DND-41 (cell line): ENCODE measurements at regions not wholly inside any gene's neighbourhood (a gene's known extent, or its start where the extent isn't known, plus 50 kb on each side); places are given as distances from the start of the nearest gene placed in this dataset.

ENCODE experiments used
- EZH2 ChIP-seq: IDR thresholded peaks from 3 replicates; pipeline ENCODE4 v1.6.1; 2012; ENCODE audit warnings: borderline replicate concordance, low read depth, mild to moderate bottlenecking, moderate library complexity, low read length, inconsistent platforms; ENCODE audit not compliant: severe bottlenecking
- TF ChIP-seq, protein P1 (sequence below): IDR thresholded peaks from 2 replicates; pipeline ENCODE4 v1.5.1; 2012; ENCODE audit warnings: borderline replicate concordance, low read length, moderate library complexity, mild to moderate bottlenecking; ENCODE audit not compliant: poor library complexity, severe bottlenecking; ENCODE audit errors: extremely low read depth

- no peak for TF ChIP-seq EZH2
- TF ChIP-seq, protein P1, sequence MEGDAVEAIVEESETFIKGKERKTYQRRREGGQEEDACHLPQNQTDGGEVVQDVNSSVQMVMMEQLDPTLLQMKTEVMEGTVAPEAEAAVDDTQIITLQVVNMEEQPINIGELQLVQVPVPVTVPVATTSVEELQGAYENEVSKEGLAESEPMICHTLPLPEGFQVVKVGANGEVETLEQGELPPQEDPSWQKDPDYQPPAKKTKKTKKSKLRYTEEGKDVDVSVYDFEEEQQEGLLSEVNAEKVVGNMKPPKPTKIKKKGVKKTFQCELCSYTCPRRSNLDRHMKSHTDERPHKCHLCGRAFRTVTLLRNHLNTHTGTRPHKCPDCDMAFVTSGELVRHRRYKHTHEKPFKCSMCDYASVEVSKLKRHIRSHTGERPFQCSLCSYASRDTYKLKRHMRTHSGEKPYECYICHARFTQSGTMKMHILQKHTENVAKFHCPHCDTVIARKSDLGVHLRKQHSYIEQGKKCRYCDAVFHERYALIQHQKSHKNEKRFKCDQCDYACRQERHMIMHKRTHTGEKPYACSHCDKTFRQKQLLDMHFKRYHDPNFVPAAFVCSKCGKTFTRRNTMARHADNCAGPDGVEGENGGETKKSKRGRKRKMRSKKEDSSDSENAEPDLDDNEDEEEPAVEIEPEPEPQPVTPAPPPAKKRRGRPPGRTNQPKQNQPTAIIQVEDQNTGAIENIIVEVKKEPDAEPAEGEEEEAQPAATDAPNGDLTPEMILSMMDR: no peak
Measured at GRCh38 chr19:31120952-31121351, 228.3 kb downstream of the TSHZ3 start.
